ENCODE measurements at regions not wholly inside any gene's neighbourhood (a gene's known extent, or its start where the extent isn't known, plus 50 kb on each side); places are given as distances from the start of the nearest gene placed in this dataset.

DNA sequence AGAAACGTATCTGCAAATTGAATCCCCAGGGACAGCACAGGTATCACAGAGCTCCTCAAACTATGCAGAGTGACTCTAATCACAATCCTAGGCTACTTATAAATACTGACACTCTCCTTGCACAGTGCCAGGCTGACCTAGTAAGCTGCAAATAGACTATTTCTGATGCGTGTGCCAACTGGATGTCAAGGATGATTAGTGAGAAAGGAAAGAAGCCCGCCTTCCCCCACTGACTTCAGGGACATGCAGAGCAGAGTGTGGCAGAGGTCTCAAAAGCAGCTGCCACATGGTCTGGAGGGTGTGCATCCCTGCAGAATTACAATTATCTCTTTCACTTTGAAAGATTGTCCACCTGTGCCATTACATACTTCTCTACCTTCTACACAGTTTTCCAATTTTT lies 235.6 kb downstream of the CPS1 start:
- POLR2A ChIA-PET, result interaction anchor here (0.6 kb wide), 1 partner anchor 120 kb away, joined by 3 read pairs; no protein-coding TSS in a partner anchor
- intact Hi-C loops (cut with micrococcal nuclease; ENCODE audit: unreplicated experiment), result no loop called here
- no peak overlapping the region for H3K4me2 ChIP-seq (ENCODE audit: low read length)
- no peaks in the 10 kb centered on the region for H3K79me2 ChIP-seq (ENCODE audit: insufficient read depth, low read depth, low read length)
- no peak for DNase-seq (ENCODE audit: low spot score)
- no TSS peak for BruUV-seq (replicated peaks)
- no peaks in the 10 kb centered on the region for H4K20me1 ChIP-seq (ENCODE audit: insufficient read depth, low read length)
- H3K9me2 ChIP-seq (ENCODE audit: insufficient read depth, low read length), result no peaks in the 10 kb centered on the region
- no peaks in the 10 kb centered on the region for H3K36me3 ChIP-seq (ENCODE audit: insufficient read depth, low read length)
- H3K4me3 ChIP-seq (ENCODE audit: low read depth, low read length, poor library complexity, severe bottlenecking), result no peak overlapping the region
- no peak overlapping the region for H2AFZ ChIP-seq (ENCODE audit: low read length)
- CTCF ChIA-PET (ENCODE audit: unreplicated experiment), result no interaction called here
- H3K9me3 ChIP-seq (ENCODE audit: low read length), result no peaks in the 10 kb centered on the region
- no peaks in the 10 kb centered on the region for H3K4me1 ChIP-seq (ENCODE audit: insufficient read depth, low read length, poor library complexity, severe bottlenecking)
- no peak overlapping the region for H3K27ac ChIP-seq (ENCODE audit: low read depth, low read length, poor library complexity, severe bottlenecking)
- TF ChIP-seq, protein P1, sequence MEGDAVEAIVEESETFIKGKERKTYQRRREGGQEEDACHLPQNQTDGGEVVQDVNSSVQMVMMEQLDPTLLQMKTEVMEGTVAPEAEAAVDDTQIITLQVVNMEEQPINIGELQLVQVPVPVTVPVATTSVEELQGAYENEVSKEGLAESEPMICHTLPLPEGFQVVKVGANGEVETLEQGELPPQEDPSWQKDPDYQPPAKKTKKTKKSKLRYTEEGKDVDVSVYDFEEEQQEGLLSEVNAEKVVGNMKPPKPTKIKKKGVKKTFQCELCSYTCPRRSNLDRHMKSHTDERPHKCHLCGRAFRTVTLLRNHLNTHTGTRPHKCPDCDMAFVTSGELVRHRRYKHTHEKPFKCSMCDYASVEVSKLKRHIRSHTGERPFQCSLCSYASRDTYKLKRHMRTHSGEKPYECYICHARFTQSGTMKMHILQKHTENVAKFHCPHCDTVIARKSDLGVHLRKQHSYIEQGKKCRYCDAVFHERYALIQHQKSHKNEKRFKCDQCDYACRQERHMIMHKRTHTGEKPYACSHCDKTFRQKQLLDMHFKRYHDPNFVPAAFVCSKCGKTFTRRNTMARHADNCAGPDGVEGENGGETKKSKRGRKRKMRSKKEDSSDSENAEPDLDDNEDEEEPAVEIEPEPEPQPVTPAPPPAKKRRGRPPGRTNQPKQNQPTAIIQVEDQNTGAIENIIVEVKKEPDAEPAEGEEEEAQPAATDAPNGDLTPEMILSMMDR (conservative IDR thresholded peaks at IDR 0.05; ENCODE audit: low read length), result no peak
- no peak for TF ChIP-seq EZH2phosphoT487 (IDR thresholded peaks at IDR 0.05; ENCODE audit: borderline replicate concordance, low read depth, low read length)

DNA sequence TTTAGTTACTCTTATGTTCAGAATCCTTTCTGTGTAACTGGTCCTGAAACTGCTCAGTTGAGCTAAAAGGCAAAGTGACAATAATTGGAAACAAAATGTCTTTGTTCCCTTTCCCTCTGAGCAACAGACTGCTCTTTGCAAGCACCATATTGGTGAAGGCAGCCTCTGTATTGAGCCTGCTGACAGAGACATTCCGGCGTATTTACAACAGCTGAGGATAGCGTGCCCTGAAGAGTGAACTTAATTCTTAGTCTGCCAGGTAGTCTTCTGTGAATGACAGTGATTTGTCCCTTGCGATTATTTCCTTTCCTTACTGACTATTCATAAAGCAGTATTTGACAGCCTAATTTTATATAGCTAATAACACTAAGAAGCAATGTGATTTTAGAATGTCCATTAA lies 239.1 kb downstream of the CPS1 start:
- H4K20me1 ChIP-seq (ENCODE audit: insufficient read depth, low read length), result no peaks in the 10 kb centered on the region
- H3K36me3 ChIP-seq (ENCODE audit: insufficient read depth, low read length), result no peaks in the 10 kb centered on the region
- no peaks in the 10 kb centered on the region for H3K79me2 ChIP-seq (ENCODE audit: insufficient read depth, low read depth, low read length)
- no peak for DNase-seq (ENCODE audit: low spot score)
- no peak overlapping the region for H2AFZ ChIP-seq (ENCODE audit: low read length)
- ChIA-PET CTCF (ENCODE audit: unreplicated experiment) (no interaction called here), POLR2A (interaction anchor here (0.6 kb wide), 1 partner anchor 10 kb away, joined by 3 read pairs; no protein-coding TSS in a partner anchor)
- no peaks in the 10 kb centered on the region for H3K4me1 ChIP-seq (ENCODE audit: insufficient read depth, low read length, poor library complexity, severe bottlenecking)
- TF ChIP-seq, protein P1 (conservative IDR thresholded peaks at IDR 0.05; ENCODE audit: low read length), result no peak
- TF ChIP-seq EZH2phosphoT487 (IDR thresholded peaks at IDR 0.05; ENCODE audit: borderline replicate concordance, low read depth, low read length), result no peak
- BruUV-seq (replicated peaks), result no TSS peak
- no peak overlapping the region for H3K4me2 ChIP-seq (ENCODE audit: low read length)
- no peak overlapping the region for H3K27ac ChIP-seq (ENCODE audit: low read depth, low read length, poor library complexity, severe bottlenecking)
- no peaks in the 10 kb centered on the region for H3K9me3 ChIP-seq (ENCODE audit: low read length)
- no peaks in the 10 kb centered on the region for H3K9me2 ChIP-seq (ENCODE audit: insufficient read depth, low read length)
- H3K4me3 ChIP-seq (ENCODE audit: low read depth, low read length, poor library complexity, severe bottlenecking), result no peak overlapping the region
- intact Hi-C loops (cut with micrococcal nuclease; ENCODE audit: unreplicated experiment), result no loop called here

DNA sequence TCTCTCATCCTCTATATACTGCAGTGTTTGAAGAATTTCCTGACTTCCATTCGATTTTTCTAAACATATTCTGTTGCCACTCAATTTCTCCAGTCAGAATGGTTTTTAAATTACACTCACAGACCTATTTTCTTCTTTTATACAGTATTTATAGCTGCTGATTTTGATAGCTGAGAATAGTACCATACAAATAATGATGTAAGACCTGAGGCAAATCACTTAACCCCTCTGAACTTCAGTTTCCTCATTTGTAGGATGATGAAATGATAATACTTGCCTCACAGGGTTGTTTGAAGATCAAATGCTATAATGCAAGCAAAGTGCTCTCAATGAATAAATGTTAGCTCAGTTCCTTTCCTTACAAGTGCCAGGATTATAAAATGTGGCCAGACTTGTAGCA lies 241.8 kb downstream of the CPS1 start:
- Histone ChIP-seq H3K9me2 (ENCODE audit: insufficient read depth, low read length) (no peaks in the 10 kb centered on the region), H3K79me2 (ENCODE audit: insufficient read depth, low read depth, low read length) (no peaks in the 10 kb centered on the region), H2AFZ (ENCODE audit: low read length) (no peak overlapping the region), H3K27ac (ENCODE audit: low read depth, low read length, poor library complexity, severe bottlenecking) (no peak overlapping the region), H3K4me1 (ENCODE audit: insufficient read depth, low read length, poor library complexity, severe bottlenecking) (no peaks in the 10 kb centered on the region), H3K9me3 (ENCODE audit: low read length) (no peaks in the 10 kb centered on the region), H3K4me3 (ENCODE audit: low read depth, low read length, poor library complexity, severe bottlenecking) (no peak overlapping the region), H3K36me3 (ENCODE audit: insufficient read depth, low read length) (no peaks in the 10 kb centered on the region), H4K20me1 (ENCODE audit: insufficient read depth, low read length) (no peaks in the 10 kb centered on the region), H3K4me2 (ENCODE audit: low read length) (no peak overlapping the region)
- intact Hi-C loops (cut with micrococcal nuclease; ENCODE audit: unreplicated experiment), result no loop called here
- POLR2A ChIA-PET, result no interaction called here
- TF ChIP-seq, protein P1 (conservative IDR thresholded peaks at IDR 0.05; ENCODE audit: low read length), result no peak
- TF ChIP-seq EZH2phosphoT487 (IDR thresholded peaks at IDR 0.05; ENCODE audit: borderline replicate concordance, low read depth, low read length), result no peak
- CTCF ChIA-PET (ENCODE audit: unreplicated experiment), result no interaction called here
- BruUV-seq (replicated peaks), result no TSS peak
- DNase-seq (ENCODE audit: low spot score), result no peak
